AG04450 (cell line): ENCODE measurements at regions not wholly inside any gene's neighbourhood (a gene's known extent, or its start where the extent isn't known, plus 50 kb on each side); places are given as distances from the start of the nearest gene placed in this dataset.

ENCODE experiments used
- CTCF ChIA-PET: fragments of 300-600, 350-600 bp; formaldehyde crosslinking; extraction: SDS; loops from one replicate; lab custom pipeline; 2022; ENCODE audit warnings: antibody characterized with exemption, inconsistent platforms; lab: Charles Lee
- POLR2A ChIA-PET: fragments of 350-600 bp; formaldehyde crosslinking; extraction: SDS; loops from one replicate; lab custom pipeline; 2021; ENCODE audit warnings: antibody characterized with exemption, inconsistent platforms; lab: Yijun Ruan, JAX
- DNase-seq: peaks from one replicate; pipeline ENCODE4 v3.0.0-alpha.2; 2011; ENCODE audit warnings: low read depth, low spot score
- H3K27ac ChIP-seq: one replicate; pipeline ENCODE4 v1.5.1; 2012; ENCODE audit warnings: low read depth, low read length, control low read depth
- H3K27me3 ChIP-seq: one replicate; pipeline ENCODE4 v1.6.0; 2012; ENCODE audit warnings: low read length; ENCODE audit not compliant: control insufficient read depth, insufficient read depth
- H3K4me3 ChIP-seq: 2 replicates; pipeline ENCODE4 v1.5.1; 2011; ENCODE audit warnings: mild to moderate bottlenecking, low read depth, low read length, control low read depth
- H3K9me3 ChIP-seq: 2 replicates; pipeline ENCODE4 v1.5.1; 2012; ENCODE audit warnings: low read length; ENCODE audit not compliant: control insufficient read depth, insufficient read depth
- TF ChIP-seq, protein P1 (sequence below): IDR thresholded peaks from 2 replicates; pipeline ENCODE4 v1.5.1; 2011; ENCODE audit warnings: low read depth, low read length, control low read depth, inconsistent platforms

DNA sequence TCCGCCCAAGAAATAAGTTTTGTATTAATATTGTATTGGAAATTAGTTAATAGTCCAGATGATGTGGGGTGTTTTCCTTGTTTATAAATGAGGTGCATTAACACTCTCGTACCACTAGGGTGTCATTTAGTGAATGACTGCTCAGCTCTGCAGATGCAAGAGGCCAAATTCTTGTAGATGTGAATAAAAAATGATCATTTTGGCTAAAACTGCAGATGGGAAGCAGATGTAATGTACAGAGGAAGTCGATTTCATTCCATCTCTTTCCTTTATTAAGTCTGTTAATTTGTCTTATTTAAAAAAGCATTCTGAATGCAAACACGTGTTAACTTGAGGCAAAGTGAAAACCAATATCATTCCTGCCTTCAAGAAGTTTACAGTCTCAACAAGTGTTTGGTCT, 108.1 kb downstream of the DHX15 start:
- no peak for DNase-seq
- TF ChIP-seq, protein P1, sequence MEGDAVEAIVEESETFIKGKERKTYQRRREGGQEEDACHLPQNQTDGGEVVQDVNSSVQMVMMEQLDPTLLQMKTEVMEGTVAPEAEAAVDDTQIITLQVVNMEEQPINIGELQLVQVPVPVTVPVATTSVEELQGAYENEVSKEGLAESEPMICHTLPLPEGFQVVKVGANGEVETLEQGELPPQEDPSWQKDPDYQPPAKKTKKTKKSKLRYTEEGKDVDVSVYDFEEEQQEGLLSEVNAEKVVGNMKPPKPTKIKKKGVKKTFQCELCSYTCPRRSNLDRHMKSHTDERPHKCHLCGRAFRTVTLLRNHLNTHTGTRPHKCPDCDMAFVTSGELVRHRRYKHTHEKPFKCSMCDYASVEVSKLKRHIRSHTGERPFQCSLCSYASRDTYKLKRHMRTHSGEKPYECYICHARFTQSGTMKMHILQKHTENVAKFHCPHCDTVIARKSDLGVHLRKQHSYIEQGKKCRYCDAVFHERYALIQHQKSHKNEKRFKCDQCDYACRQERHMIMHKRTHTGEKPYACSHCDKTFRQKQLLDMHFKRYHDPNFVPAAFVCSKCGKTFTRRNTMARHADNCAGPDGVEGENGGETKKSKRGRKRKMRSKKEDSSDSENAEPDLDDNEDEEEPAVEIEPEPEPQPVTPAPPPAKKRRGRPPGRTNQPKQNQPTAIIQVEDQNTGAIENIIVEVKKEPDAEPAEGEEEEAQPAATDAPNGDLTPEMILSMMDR, result peak; percentile 63
- H3K9me3 ChIP-seq, result no peaks in the 10 kb centered on the region
- no peak overlapping the region for H3K4me3 ChIP-seq
- ChIA-PET CTCF (interaction anchor here (0.7 to 3.7 kb wide), 9 partner anchors 8 to 668 kb away, joined by 3 to 10 read pairs (median 4); no protein-coding TSS in a partner anchor), POLR2A (interaction anchor here (0.7 kb wide), 1 partner anchor 504 kb away, joined by 5 read pairs; no protein-coding TSS in a partner anchor)
- H3K27me3 ChIP-seq, result peaks cover 7% of the 10 kb centered on the region
- H3K27ac ChIP-seq, result no peak overlapping the region

DNA sequence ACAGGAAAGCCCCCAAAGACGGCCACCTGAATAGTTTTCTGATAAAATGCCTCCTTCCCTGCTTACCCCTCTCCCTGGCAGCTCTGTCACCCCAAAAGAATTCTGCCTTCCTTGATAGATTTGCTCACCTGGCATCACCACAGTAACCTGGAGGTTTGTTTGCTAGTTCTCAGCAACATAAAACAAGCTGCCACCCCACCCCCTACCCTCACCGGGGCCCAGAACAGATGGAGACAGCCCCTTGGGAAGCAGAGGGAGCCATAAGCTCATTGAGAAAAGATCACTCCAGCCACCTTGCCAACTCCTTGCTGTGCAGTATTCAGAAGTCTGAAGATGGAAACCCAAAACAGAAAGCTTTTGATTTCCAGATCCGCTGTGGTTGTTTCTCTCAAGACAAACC, 108.6 kb downstream of the DHX15 start:
- H3K4me3 ChIP-seq, result no peak overlapping the region
- ChIA-PET CTCF (interaction anchor here (0.6 to 3.7 kb wide), 13 partner anchors 9 to 1320 kb away, joined by 3 to 10 read pairs (median 3); no protein-coding TSS in a partner anchor), POLR2A (no interaction called here)

DNA sequence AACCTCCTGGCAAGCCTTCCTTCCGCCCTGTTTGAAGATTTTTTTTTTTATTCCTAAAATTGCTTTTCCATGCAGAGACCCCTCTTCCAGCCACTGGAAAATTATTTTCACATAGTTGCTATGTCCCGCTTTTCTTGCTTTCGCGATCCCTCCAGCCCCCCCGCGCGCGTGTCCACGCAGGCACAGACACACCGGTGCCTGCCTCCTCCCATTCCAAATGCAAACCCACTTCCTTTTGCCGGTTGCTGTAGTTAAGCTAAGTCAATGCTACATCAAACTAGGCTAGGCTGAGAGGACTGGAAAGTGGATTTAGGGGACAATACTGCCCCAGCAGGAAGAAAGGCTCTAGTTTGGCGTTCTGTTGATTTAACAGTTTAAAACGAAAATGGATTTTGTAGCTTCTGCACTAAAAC, 111.0 kb downstream of the DHX15 start:
- H3K4me3 ChIP-seq, result peak overlapping the region; percentile 66
- H3K27ac ChIP-seq, result no peak overlapping the region
- ChIA-PET CTCF (interaction anchor here (0.6 to 1.9 kb wide), 33 partner anchors 11 to 1018 kb away, joined by 3 to 10 read pairs (median 3); no protein-coding TSS in a partner anchor), POLR2A (interaction anchor here (0.6 to 1.0 kb wide), 4 partner anchors 182 to 560 kb away, joined by 3 to 5 read pairs (median 4); no protein-coding TSS in a partner anchor)
- TF ChIP-seq, protein P1, result no peak
- no peaks in the 10 kb centered on the region for H3K9me3 ChIP-seq
- DNase-seq, result no peak
- peaks cover 6% of the 10 kb centered on the region for H3K27me3 ChIP-seq

More for the DNA sequence above, 108.6 kb downstream of the DHX15 start:
- Histone ChIP-seq H3K27ac (no peak overlapping the region), H3K9me3 (no peaks in the 10 kb centered on the region), H3K27me3 (peaks cover 7% of the 10 kb centered on the region)
- DNase-seq, result no peak
- TF ChIP-seq, protein P1, result no peak

DNA sequence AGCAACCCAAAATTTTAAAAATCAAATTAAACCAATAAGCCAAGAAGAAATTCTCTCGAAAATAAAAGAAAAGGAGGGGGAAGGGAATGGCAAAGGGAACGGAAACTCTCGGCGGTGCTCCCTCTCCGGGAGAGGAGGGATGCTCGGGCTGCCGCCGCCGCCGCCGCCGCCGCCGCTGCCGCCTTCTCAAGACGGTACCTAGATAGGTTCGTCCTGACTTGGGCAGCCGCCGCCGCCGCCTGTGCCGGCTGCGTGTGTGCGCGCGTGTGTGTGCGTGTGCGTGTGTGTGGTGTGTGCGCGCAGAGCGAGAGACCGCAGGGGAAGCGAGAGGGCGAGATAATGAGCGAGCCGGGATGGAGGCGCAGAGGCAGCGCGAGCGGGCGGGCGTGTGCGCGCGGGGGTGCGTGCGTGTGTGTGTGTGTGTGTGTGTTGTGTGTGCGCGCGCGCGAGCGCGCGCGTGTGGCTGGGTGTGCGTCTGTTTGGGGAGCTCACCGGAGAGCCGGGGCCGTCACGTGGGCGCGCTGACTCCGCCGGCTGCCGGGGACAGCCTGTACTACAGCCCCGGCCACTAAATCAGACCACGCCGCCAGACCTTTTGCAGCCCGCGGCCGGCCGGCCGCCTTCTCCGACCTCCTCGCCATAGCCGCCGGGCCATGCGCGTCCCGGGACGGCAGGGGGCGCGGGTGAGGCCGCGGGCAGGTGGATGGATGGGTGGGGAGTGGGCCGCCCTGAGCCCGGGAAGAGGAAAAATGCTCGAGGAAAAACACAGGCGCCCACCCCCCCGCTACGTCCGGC, 111.6 kb downstream of the DHX15 start:
- DNase-seq, result no peak
- POLR2A ChIA-PET, result interaction anchor here (0.7 to 1.0 kb wide), 4 partner anchors 280 to 560 kb away, joined by 3 to 4 read pairs (median 4); no protein-coding TSS in a partner anchor
- TF ChIP-seq, protein P1, result peak; percentile 70
- H3K27ac ChIP-seq, result no peak overlapping the region
- H3K9me3 ChIP-seq, result no peaks in the 10 kb centered on the region
- H3K27me3 ChIP-seq, result peaks cover 6% of the 10 kb centered on the region
- H3K4me3 ChIP-seq, result peak overlapping the region; percentile 66
- CTCF ChIA-PET, result interaction anchor here (0.6 to 1.9 kb wide), 22 partner anchors 16 to 864 kb away, joined by 3 to 10 read pairs (median 4); no protein-coding TSS in a partner anchor
